HEK293 (cell line): ENCODE measurements at regions not wholly inside any gene's neighbourhood (a gene's known extent, or its start where the extent isn't known, plus 50 kb on each side); places are given as distances from the start of the nearest gene placed in this dataset.

ENCODE experiments used
- GLI2 ChIP-seq: fragments of 450-650 bp; formaldehyde crosslinking; IDR thresholded peaks from 2 replicates; pipeline ENCODE4; 2017; ENCODE audit warnings: missing biosample characterization, missing genetic modification characterization, low read depth, borderline replicate concordance
- IKZF3 ChIP-seq: fragments of 450-650 bp; IDR thresholded peaks from 2 replicates; pipeline ENCODE4 v1.5.0; 2018; ENCODE audit warnings: missing biosample characterization, mild to moderate bottlenecking, missing genetic modification characterization, moderate library complexity
- KLF10 ChIP-seq: fragments of 450-650 bp; IDR thresholded peaks from 2 replicates; pipeline ENCODE4 v1.5.1; 2018; ENCODE audit warnings: missing biosample characterization, mild to moderate bottlenecking, missing genetic modification characterization
- MZF1 ChIP-seq: fragments of 450-650 bp; formaldehyde crosslinking; IDR thresholded peaks from 2 replicates; pipeline ENCODE4 v1.5.1; 2017; ENCODE audit warnings: missing biosample characterization, missing genetic modification characterization, borderline replicate concordance
- OSR2 ChIP-seq: fragments of 450-650 bp; formaldehyde crosslinking; IDR thresholded peaks from 2 replicates; pipeline ENCODE4 v1.5.1; 2016; ENCODE audit warnings: missing biosample characterization, missing genetic modification characterization
- RBAK ChIP-seq: fragments of 450-650 bp; formaldehyde crosslinking; IDR thresholded peaks from 2 replicates; pipeline ENCODE4 v1.5.1; 2016; ENCODE audit warnings: missing biosample characterization, missing genetic modification characterization
- ZFP3 ChIP-seq: fragments of 450-650 bp; formaldehyde crosslinking; IDR thresholded peaks from 2 replicates; pipeline ENCODE4 v1.5.1; 2016; ENCODE audit warnings: low read depth, missing biosample characterization, missing genetic modification characterization
- ZNF174 ChIP-seq: fragments of 450-650 bp; formaldehyde crosslinking; IDR thresholded peaks from 2 replicates; pipeline ENCODE4 v1.5.0; 2017; ENCODE audit warnings: missing biosample characterization, mild to moderate bottlenecking, missing genetic modification characterization
- ZNF37A ChIP-seq: fragments of 450-650 bp; IDR thresholded peaks from 2 replicates; pipeline ENCODE4 v1.5.1; 2018; ENCODE audit warnings: missing biosample characterization, missing genetic modification characterization
- ZNF426 ChIP-seq: fragments of 450-650 bp; formaldehyde crosslinking; IDR thresholded peaks from 2 replicates; pipeline ENCODE4 v1.5.1; 2017; ENCODE audit warnings: missing biosample characterization, missing genetic modification characterization, mild to moderate bottlenecking, inconsistent platforms, moderate library complexity
- ZNF558 ChIP-seq: fragments of 450-650 bp; formaldehyde crosslinking; IDR thresholded peaks from 2 replicates; pipeline ENCODE4 v1.5.1; 2016; ENCODE audit warnings: missing biosample characterization, missing genetic modification characterization
- ZNF660 ChIP-seq: fragments of 450-650 bp; IDR thresholded peaks from 2 replicates; pipeline ENCODE4 v1.5.1; 2018; ENCODE audit warnings: missing biosample characterization, mild to moderate bottlenecking, missing genetic modification characterization
- TF ChIP-seq, protein P1 (sequence below): fragments of 450-650 bp; formaldehyde crosslinking; IDR thresholded peaks from 2 replicates; pipeline ENCODE4 v1.5.1; 2016; ENCODE audit warnings: missing biosample characterization, missing genetic modification characterization
- TF ChIP-seq, protein P2 (sequence below): fragments of 450-650 bp; formaldehyde crosslinking; IDR thresholded peaks from 2 replicates; pipeline ENCODE4 v1.5.1; 2017; ENCODE audit warnings: missing biosample characterization, missing genetic modification characterization
- TF ChIP-seq, protein P3 (sequence below): fragments of 450-650 bp; formaldehyde crosslinking; conservative IDR thresholded peaks from 2 replicates; pipeline ENCODE4 v1.5.1; 2016; ENCODE audit warnings: low read depth, missing biosample characterization, missing genetic modification characterization
- TF ChIP-seq, protein P4 (sequence below): fragments of 450-650 bp; formaldehyde crosslinking; IDR thresholded peaks from 2 replicates; pipeline ENCODE4 v1.5.1; 2017; ENCODE audit warnings: missing biosample characterization, missing genetic modification characterization
- TF ChIP-seq, protein P5 (sequence below): fragments of 450-650 bp; formaldehyde crosslinking; IDR thresholded peaks from 2 replicates; pipeline ENCODE4 v1.5.1; 2016; ENCODE audit warnings: missing biosample characterization, missing genetic modification characterization, low read depth
- TF ChIP-seq, protein P6 (sequence below): fragments of 450-650 bp; IDR thresholded peaks from 2 replicates; pipeline ENCODE4 v1.5.1; 2018; ENCODE audit warnings: missing biosample characterization, missing genetic modification characterization
- TF ChIP-seq, protein P7 (sequence below): fragments of 450-650 bp; formaldehyde crosslinking; IDR thresholded peaks from 2 replicates; pipeline ENCODE4 v1.5.1; 2017; ENCODE audit warnings: missing biosample characterization, missing genetic modification characterization
- TF ChIP-seq, protein P8 (sequence below): fragments of 450-650 bp; formaldehyde crosslinking; IDR thresholded peaks from 2 replicates; pipeline ENCODE4 v1.5.1; 2016; ENCODE audit warnings: missing biosample characterization, missing genetic modification characterization

DNA sequence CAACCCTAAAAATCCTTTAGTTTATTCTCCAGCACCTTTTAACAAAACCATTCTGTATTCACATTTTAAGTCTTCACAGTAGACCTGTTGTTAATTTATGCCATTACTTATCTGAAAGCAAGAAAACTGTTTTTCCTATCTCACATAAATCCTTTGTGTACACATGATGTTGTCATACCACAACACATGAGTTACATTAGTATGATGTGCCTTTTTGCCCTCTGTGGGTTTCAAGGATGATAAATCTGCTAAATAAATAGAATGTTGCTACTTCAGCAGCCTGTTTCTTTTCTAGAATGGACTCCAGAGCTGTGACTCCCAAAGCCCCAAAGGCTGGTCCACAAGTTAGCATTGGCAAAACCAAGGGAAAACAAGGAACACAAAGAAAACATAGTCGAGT is 151.6 kb downstream of the SERPINI1 start (continued):
- TF ChIP-seq, protein P1, sequence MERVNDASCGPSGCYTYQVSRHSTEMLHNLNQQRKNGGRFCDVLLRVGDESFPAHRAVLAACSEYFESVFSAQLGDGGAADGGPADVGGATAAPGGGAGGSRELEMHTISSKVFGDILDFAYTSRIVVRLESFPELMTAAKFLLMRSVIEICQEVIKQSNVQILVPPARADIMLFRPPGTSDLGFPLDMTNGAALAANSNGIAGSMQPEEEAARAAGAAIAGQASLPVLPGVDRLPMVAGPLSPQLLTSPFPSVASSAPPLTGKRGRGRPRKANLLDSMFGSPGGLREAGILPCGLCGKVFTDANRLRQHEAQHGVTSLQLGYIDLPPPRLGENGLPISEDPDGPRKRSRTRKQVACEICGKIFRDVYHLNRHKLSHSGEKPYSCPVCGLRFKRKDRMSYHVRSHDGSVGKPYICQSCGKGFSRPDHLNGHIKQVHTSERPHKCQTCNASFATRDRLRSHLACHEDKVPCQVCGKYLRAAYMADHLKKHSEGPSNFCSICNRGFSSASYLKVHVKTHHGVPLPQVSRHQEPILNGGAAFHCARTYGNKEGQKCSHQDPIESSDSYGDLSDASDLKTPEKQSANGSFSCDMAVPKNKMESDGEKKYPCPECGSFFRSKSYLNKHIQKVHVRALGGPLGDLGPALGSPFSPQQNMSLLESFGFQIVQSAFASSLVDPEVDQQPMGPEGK (tag by site-specific recombination): 0 out of 2 replicates have a peak, but pooled peaks have one; percentile 20
- TF ChIP-seq ZNF426 (no peak), ZNF558 (tag by site-specific recombination) (0 out of 2 replicates have a peak, but pooled peaks have one; percentile 16), ZFP3 (no peak), ZNF660 (tag by site-specific recombination) (0 out of 2 replicates have a peak, but pooled peaks have one; percentile 9), MZF1 (tag by site-specific recombination) (peak; percentile 23; the same call in 1 of the 2 replicates), GLI2 (tag by site-specific recombination) (0 out of 2 replicates have a peak, but pooled peaks have one; percentile 37), RBAK (tag by site-specific recombination) (no peak), IKZF3 (tag by site-specific recombination) (peak; percentile 59; the same call in 1 of the 2 replicates), ZNF37A (tag by site-specific recombination) (no peak), ZNF174 (tag by site-specific recombination) (no peak), OSR2 (tag by site-specific recombination) (peak; percentile 94), KLF10 (tag by site-specific recombination) (0 out of 2 replicates have a peak, but pooled peaks have one; percentile 32)
- TF ChIP-seq, protein P2, sequence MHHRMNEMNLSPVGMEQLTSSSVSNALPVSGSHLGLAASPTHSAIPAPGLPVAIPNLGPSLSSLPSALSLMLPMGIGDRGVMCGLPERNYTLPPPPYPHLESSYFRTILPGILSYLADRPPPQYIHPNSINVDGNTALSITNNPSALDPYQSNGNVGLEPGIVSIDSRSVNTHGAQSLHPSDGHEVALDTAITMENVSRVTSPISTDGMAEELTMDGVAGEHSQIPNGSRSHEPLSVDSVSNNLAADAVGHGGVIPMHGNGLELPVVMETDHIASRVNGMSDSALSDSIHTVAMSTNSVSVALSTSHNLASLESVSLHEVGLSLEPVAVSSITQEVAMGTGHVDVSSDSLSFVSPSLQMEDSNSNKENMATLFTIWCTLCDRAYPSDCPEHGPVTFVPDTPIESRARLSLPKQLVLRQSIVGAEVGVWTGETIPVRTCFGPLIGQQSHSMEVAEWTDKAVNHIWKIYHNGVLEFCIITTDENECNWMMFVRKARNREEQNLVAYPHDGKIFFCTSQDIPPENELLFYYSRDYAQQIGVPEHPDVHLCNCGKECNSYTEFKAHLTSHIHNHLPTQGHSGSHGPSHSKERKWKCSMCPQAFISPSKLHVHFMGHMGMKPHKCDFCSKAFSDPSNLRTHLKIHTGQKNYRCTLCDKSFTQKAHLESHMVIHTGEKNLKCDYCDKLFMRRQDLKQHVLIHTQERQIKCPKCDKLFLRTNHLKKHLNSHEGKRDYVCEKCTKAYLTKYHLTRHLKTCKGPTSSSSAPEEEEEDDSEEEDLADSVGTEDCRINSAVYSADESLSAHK (tag by site-specific recombination): peak; percentile 96
- TF ChIP-seq, protein P3, sequence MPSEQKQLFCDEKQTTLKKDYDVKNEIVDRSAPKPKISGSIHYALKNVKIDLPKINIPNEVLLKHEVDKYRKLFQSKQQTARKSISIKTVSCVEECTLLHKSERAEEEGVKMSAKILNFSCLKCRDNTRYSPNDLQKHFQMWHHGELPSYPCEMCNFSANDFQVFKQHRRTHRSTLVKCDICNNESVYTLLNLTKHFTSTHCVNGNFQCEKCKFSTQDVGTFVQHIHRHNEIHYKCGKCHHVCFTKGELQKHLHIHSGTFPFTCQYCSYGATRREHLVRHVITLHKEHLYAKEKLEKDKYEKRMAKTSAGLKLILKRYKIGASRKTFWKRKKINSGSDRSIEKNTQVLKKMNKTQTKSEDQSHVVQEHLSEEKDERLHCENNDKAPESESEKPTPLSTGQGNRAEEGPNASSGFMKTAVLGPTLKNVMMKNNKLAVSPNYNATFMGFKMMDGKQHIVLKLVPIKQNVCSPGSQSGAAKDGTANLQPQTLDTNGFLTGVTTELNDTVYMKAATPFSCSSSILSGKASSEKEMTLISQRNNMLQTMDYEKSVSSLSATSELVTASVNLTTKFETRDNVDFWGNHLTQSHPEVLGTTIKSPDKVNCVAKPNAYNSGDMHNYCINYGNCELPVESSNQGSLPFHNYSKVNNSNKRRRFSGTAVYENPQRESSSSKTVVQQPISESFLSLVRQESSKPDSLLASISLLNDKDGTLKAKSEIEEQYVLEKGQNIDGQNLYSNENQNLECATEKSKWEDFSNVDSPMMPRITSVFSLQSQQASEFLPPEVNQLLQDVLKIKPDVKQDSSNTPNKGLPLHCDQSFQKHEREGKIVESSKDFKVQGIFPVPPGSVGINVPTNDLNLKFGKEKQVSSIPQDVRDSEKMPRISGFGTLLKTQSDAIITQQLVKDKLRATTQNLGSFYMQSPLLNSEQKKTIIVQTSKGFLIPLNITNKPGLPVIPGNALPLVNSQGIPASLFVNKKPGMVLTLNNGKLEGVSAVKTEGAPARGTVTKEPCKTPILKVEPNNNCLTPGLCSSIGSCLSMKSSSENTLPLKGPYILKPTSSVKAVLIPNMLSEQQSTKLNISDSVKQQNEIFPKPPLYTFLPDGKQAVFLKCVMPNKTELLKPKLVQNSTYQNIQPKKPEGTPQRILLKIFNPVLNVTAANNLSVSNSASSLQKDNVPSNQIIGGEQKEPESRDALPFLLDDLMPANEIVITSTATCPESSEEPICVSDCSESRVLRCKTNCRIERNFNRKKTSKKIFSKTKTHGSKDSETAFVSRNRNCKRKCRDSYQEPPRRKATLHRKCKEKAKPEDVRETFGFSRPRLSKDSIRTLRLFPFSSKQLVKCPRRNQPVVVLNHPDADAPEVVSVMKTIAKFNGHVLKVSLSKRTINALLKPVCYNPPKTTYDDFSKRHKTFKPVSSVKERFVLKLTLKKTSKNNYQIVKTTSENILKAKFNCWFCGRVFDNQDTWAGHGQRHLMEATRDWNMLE (tag by site-specific recombination): 0 out of 2 replicates have a peak, but pooled peaks have one; percentile 20
- TF ChIP-seq, protein P4, sequence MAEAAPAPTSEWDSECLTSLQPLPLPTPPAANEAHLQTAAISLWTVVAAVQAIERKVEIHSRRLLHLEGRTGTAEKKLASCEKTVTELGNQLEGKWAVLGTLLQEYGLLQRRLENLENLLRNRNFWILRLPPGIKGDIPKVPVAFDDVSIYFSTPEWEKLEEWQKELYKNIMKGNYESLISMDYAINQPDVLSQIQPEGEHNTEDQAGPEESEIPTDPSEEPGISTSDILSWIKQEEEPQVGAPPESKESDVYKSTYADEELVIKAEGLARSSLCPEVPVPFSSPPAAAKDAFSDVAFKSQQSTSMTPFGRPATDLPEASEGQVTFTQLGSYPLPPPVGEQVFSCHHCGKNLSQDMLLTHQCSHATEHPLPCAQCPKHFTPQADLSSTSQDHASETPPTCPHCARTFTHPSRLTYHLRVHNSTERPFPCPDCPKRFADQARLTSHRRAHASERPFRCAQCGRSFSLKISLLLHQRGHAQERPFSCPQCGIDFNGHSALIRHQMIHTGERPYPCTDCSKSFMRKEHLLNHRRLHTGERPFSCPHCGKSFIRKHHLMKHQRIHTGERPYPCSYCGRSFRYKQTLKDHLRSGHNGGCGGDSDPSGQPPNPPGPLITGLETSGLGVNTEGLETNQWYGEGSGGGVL (tag by site-specific recombination): 0 out of 2 replicates have a peak, but pooled peaks have one; percentile 19
- TF ChIP-seq, protein P5, sequence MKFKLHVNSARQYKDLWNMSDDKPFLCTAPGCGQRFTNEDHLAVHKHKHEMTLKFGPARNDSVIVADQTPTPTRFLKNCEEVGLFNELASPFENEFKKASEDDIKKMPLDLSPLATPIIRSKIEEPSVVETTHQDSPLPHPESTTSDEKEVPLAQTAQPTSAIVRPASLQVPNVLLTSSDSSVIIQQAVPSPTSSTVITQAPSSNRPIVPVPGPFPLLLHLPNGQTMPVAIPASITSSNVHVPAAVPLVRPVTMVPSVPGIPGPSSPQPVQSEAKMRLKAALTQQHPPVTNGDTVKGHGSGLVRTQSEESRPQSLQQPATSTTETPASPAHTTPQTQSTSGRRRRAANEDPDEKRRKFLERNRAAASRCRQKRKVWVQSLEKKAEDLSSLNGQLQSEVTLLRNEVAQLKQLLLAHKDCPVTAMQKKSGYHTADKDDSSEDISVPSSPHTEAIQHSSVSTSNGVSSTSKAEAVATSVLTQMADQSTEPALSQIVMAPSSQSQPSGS (tag by site-specific recombination): peak; percentile 72
- TF ChIP-seq, protein P6, sequence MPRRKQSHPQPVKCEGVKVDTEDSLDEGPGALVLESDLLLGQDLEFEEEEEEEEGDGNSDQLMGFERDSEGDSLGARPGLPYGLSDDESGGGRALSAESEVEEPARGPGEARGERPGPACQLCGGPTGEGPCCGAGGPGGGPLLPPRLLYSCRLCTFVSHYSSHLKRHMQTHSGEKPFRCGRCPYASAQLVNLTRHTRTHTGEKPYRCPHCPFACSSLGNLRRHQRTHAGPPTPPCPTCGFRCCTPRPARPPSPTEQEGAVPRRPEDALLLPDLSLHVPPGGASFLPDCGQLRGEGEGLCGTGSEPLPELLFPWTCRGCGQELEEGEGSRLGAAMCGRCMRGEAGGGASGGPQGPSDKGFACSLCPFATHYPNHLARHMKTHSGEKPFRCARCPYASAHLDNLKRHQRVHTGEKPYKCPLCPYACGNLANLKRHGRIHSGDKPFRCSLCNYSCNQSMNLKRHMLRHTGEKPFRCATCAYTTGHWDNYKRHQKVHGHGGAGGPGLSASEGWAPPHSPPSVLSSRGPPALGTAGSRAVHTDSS: peak; percentile 33; the same call in 1 of the 2 replicates
- TF ChIP-seq, protein P7, sequence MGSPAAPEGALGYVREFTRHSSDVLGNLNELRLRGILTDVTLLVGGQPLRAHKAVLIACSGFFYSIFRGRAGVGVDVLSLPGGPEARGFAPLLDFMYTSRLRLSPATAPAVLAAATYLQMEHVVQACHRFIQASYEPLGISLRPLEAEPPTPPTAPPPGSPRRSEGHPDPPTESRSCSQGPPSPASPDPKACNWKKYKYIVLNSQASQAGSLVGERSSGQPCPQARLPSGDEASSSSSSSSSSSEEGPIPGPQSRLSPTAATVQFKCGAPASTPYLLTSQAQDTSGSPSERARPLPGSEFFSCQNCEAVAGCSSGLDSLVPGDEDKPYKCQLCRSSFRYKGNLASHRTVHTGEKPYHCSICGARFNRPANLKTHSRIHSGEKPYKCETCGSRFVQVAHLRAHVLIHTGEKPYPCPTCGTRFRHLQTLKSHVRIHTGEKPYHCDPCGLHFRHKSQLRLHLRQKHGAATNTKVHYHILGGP (tag by site-specific recombination): peak; percentile 71
- TF ChIP-seq, protein P8, sequence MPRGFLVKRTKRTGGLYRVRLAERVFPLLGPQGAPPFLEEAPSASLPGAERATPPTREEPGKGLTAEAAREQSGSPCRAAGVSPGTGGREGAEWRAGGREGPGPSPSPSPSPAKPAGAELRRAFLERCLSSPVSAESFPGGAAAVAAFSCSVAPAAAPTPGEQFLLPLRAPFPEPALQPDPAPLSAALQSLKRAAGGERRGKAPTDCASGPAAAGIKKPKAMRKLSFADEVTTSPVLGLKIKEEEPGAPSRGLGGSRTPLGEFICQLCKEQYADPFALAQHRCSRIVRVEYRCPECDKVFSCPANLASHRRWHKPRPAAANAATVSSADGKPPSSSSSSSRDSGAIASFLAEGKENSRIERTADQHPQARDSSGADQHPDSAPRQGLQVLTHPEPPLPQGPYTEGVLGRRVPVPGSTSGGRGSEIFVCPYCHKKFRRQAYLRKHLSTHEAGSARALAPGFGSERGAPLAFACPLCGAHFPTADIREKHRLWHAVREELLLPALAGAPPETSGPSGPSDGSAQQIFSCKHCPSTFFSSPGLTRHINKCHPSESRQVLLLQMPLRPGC (tag by site-specific recombination): no peak
